H9 (cell line): ENCODE measurements at regions not wholly inside any gene's neighbourhood (a gene's known extent, or its start where the extent isn't known, plus 50 kb on each side); places are given as distances from the start of the nearest gene placed in this dataset.

ENCODE experiments used
- DNase-seq: peaks from one replicate; pipeline ENCODE4 v3.0.0-alpha.2; 2017
- H2AFZ ChIP-seq: one replicate; pipeline ENCODE4 v1.6.1; 2013; ENCODE audit warnings: mild to moderate bottlenecking, low read length, control low read depth, moderate library complexity
- H2AK5ac ChIP-seq: 2 replicates; pipeline ENCODE4 v1.6.1; 2013; ENCODE audit warnings: low read length, control low read depth, mixed read lengths; ENCODE audit not compliant: insufficient read length
- H2BK120ac ChIP-seq: one replicate; pipeline ENCODE4 v1.6.1; 2013; ENCODE audit warnings: low read depth, mild to moderate bottlenecking, low read length, control low read depth, inconsistent platforms; ENCODE audit not compliant: poor library complexity, severe bottlenecking
- H2BK12ac ChIP-seq: 2 replicates; pipeline ENCODE4 v1.6.1; 2013; ENCODE audit warnings: low read length, control low read depth, mixed read lengths, low read depth; ENCODE audit not compliant: insufficient read length
- H2BK15ac ChIP-seq: 2 replicates; pipeline ENCODE4 v1.6.1; 2013; ENCODE audit warnings: low read depth, low read length, control low read depth
- H2BK20ac ChIP-seq: one replicate; pipeline ENCODE4 v1.6.1; 2013; ENCODE audit warnings: low read depth, mild to moderate bottlenecking, low read length, control low read depth, inconsistent platforms; ENCODE audit not compliant: poor library complexity, severe bottlenecking
- H2BK5ac ChIP-seq: 2 replicates; pipeline ENCODE4 v1.6.1; 2013; ENCODE audit warnings: low read length, control low read depth, mixed read lengths; ENCODE audit not compliant: insufficient read length
- H3K14ac ChIP-seq: 2 replicates; pipeline ENCODE4 v1.6.1; 2013; ENCODE audit warnings: low read length, control low read depth; ENCODE audit not compliant: insufficient read depth
- H3K18ac ChIP-seq: 2 replicates; pipeline ENCODE4 v1.6.1; 2013; ENCODE audit warnings: low read depth, mild to moderate bottlenecking, mixed read lengths, low read length, control low read depth; ENCODE audit not compliant: insufficient read length
- H3K23ac ChIP-seq: 2 replicates; pipeline ENCODE4 v1.6.1; 2013; ENCODE audit warnings: low read length, control low read depth, mixed read lengths, low read depth; ENCODE audit not compliant: insufficient read length
- H3K23me2 ChIP-seq: 2 replicates; pipeline ENCODE4 v1.6.1; 2013; ENCODE audit warnings: low read depth, mild to moderate bottlenecking, mixed read lengths, low read length, control low read depth; ENCODE audit not compliant: insufficient read length, poor library complexity, severe bottlenecking
- H3K27ac ChIP-seq: 2 replicates; pipeline ENCODE4 v1.5.1; 2013; ENCODE audit warnings: low read length, control low read depth, mixed read lengths, low read depth; ENCODE audit not compliant: insufficient read length
- H3K27me3 ChIP-seq: 2 replicates; pipeline ENCODE4 v1.6.1; 2013; ENCODE audit warnings: low read length, control low read depth, inconsistent platforms; ENCODE audit not compliant: insufficient read depth
- H3K4ac ChIP-seq: 2 replicates; pipeline ENCODE4 v1.6.1; 2013; ENCODE audit warnings: low read depth, mild to moderate bottlenecking, control low read depth, inconsistent platforms, low read length, moderate library complexity
- H3K4me1 ChIP-seq: 2 replicates; pipeline ENCODE4 v1.6.1; 2013; ENCODE audit warnings: low read length, control low read depth, inconsistent platforms; ENCODE audit not compliant: insufficient read depth
- H3K4me2 ChIP-seq: 2 replicates; pipeline ENCODE4 v1.6.1; 2013; ENCODE audit warnings: low read length, control low read depth, mixed read lengths; ENCODE audit not compliant: insufficient read length, insufficient read depth
- H3K56ac ChIP-seq: 2 replicates; pipeline ENCODE4 v1.6.1; 2013; ENCODE audit warnings: low read depth, mild to moderate bottlenecking, mixed read lengths, low read length, control low read depth; ENCODE audit not compliant: insufficient read length
- H3K79me1 ChIP-seq: 2 replicates; pipeline ENCODE4 v1.6.1; 2013; ENCODE audit warnings: low read depth, mild to moderate bottlenecking, moderate library complexity, low read length, control low read depth, inconsistent platforms; ENCODE audit not compliant: insufficient read depth, poor library complexity, severe bottlenecking
- H3K79me2 ChIP-seq: 2 replicates; pipeline ENCODE4 v1.6.1; 2013; ENCODE audit warnings: low read length, control low read depth, inconsistent platforms; ENCODE audit not compliant: insufficient read depth
- H3K9ac ChIP-seq: 2 replicates; pipeline ENCODE4 v1.6.1; 2013; ENCODE audit warnings: low read length, control low read depth, mixed read lengths; ENCODE audit not compliant: insufficient read length; ENCODE audit errors: extremely low read depth
- H3K9me3 ChIP-seq: one replicate; pipeline ENCODE4 v1.6.1; 2013; ENCODE audit warnings: low read depth, low read length, inconsistent platforms; ENCODE audit not compliant: control insufficient read depth
- H3T11ph ChIP-seq: one replicate; pipeline ENCODE4 v1.6.1; 2013; ENCODE audit warnings: mild to moderate bottlenecking, low read length, control low read depth, inconsistent platforms
- H4K20me1 ChIP-seq: one replicate; pipeline ENCODE4 v1.6.1; 2013; ENCODE audit not compliant: control insufficient read depth, insufficient read length, insufficient read depth
- H4K5ac ChIP-seq: 2 replicates; pipeline ENCODE4 v1.6.1; 2013; ENCODE audit warnings: low read depth, mild to moderate bottlenecking, mixed read lengths, low read length, control low read depth; ENCODE audit not compliant: insufficient read length
- H4K8ac ChIP-seq: replicated peaks from 2 replicates; pipeline ENCODE4 v1.6.1; 2013; ENCODE audit warnings: low read length, control low read depth, mixed read lengths, low read depth; ENCODE audit not compliant: insufficient read length
- H4K91ac ChIP-seq: 2 replicates; pipeline ENCODE4 v1.6.1; 2013; ENCODE audit warnings: low read depth, mild to moderate bottlenecking, moderate library complexity, mixed read lengths, low read length, control low read depth; ENCODE audit not compliant: insufficient read length
- H3K27ac Mint-ChIP-seq, 3 experiments: 2 replicates in 2 of 3; 3 replicates in 1 of 3; pipeline ENCODE4 v1.8.0; 2020 to 2021; ENCODE audit warnings: mixed read lengths in 3 of 3, mild to moderate bottlenecking in 1 of 3, moderate library complexity in 1 of 3
- H3K27me3 Mint-ChIP-seq: 2 replicates; pipeline ENCODE4 v1.8.0; 2021; ENCODE audit warnings: low read depth, mild to moderate bottlenecking, moderate library complexity, mixed read lengths
- H3K36me3 Mint-ChIP-seq, 3 experiments: 2 replicates in 2 of 3; 3 replicates in 1 of 3; pipeline ENCODE4 v1.8.0; 2020 to 2021; ENCODE audit warnings: low read depth in 3 of 3, mixed read lengths in 3 of 3; ENCODE audit not compliant: insufficient read depth in 1 of 3
- H3K4me1 Mint-ChIP-seq, 2 experiments: 2 replicates each; pipeline ENCODE4 v1.8.0; 2020; ENCODE audit warnings: mixed read lengths in 2 of 2
- H3K4me3 Mint-ChIP-seq, 2 experiments: 2 replicates in 1 of 2; 3 replicates in 1 of 2; pipeline ENCODE4 v1.8.0; 2020 to 2021; ENCODE audit warnings: mild to moderate bottlenecking in 2 of 2, mixed read lengths in 2 of 2, moderate library complexity in 1 of 2
- H3K9me3 Mint-ChIP-seq, 2 experiments: 2 replicates in 1 of 2; 3 replicates in 1 of 2; pipeline ENCODE4 v1.8.0; 2020; ENCODE audit warnings: mild to moderate bottlenecking in 2 of 2, mixed read lengths in 2 of 2, moderate library complexity in 1 of 2
- WGBS: extraction: QIAGEN DNeasy Blood & Tissue Kit; methylation state at CpG from one replicate; pipeline ENCODE4 v1.1.7; 2013; ENCODE audit warnings: missing lambda C conversion rate, low lambda C conversion rate, mixed read lengths; ENCODE audit not compliant: insufficient read length; ENCODE audit errors: extremely low coverage; 5-methylcytosine and 5-hydroxymethylcytosine counted together
- TF ChIP-seq, protein P1 (sequence below): fragments of 200-600 bp; sonication (generic); conservative IDR thresholded peaks from 3 replicates; pipeline ENCODE4 v1.8.0; 2021; ENCODE audit warnings: antibody characterized with exemption, mild to moderate bottlenecking

DNA sequence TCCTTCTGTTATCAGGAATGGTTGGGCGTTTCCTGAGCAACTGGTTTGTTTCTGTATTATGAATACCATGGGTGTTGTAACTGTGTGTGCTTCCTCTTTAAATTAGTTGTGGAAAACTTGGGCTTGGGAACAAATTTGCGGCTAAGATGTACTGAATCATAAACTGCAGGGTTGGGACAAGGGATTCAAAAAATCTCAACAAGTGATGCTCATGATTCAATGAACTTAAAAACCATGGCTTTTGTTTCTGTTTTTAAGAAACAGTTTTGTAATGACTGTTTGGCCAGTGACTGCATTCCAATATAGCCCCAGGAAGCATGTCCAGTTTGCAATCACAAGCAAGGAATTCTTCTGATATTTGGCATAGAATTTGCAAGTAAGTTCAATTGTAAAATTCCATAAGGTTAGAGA is 657.5 kb upstream of the WWC1 start:
- H3K18ac ChIP-seq: no peak overlapping the region
- H3K4me2 ChIP-seq: no peak overlapping the region
- H3K36me3 Mint-ChIP-seq: no peaks in the 10 kb centered on the region
- H2AFZ ChIP-seq: no peak overlapping the region
- H3K27me3 ChIP-seq: no peaks in the 10 kb centered on the region
- H3K9me3 ChIP-seq: no peaks in the 10 kb centered on the region
- no peak overlapping the region for H2BK20ac ChIP-seq
- H3K23ac ChIP-seq: no peak overlapping the region
- TF ChIP-seq, protein P1, sequence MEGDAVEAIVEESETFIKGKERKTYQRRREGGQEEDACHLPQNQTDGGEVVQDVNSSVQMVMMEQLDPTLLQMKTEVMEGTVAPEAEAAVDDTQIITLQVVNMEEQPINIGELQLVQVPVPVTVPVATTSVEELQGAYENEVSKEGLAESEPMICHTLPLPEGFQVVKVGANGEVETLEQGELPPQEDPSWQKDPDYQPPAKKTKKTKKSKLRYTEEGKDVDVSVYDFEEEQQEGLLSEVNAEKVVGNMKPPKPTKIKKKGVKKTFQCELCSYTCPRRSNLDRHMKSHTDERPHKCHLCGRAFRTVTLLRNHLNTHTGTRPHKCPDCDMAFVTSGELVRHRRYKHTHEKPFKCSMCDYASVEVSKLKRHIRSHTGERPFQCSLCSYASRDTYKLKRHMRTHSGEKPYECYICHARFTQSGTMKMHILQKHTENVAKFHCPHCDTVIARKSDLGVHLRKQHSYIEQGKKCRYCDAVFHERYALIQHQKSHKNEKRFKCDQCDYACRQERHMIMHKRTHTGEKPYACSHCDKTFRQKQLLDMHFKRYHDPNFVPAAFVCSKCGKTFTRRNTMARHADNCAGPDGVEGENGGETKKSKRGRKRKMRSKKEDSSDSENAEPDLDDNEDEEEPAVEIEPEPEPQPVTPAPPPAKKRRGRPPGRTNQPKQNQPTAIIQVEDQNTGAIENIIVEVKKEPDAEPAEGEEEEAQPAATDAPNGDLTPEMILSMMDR: no peak
- no peak overlapping the region for H3K4me3 Mint-ChIP-seq
- H3K79me1 ChIP-seq: no peaks in the 10 kb centered on the region
- no peak overlapping the region for H2BK120ac ChIP-seq
- H3K27ac ChIP-seq: no peak overlapping the region
- no peak overlapping the region for H2BK15ac ChIP-seq
- no peak overlapping the region for H3K56ac ChIP-seq
- H3T11ph ChIP-seq: no peak overlapping the region
- H4K20me1 ChIP-seq: no peaks in the 10 kb centered on the region
- H3K27me3 Mint-ChIP-seq: no peaks in the 10 kb centered on the region
- H3K27ac Mint-ChIP-seq: no peak overlapping the region
- H3K4me1 Mint-ChIP-seq: peaks cover 3 to 8% of the 10 kb centered on the region in 2 experiments; a peak in 2 of 4 replicates
- no peak overlapping the region for H4K8ac ChIP-seq
- no peak overlapping the region for H4K91ac ChIP-seq
- H3K4me1 ChIP-seq: peaks cover 4% of the 10 kb centered on the region; the same call in 1 of the 2 replicates
- no peak overlapping the region for H3K4ac ChIP-seq
- no peak overlapping the region for H3K9ac ChIP-seq
- no peaks in the 10 kb centered on the region for H3K9me3 Mint-ChIP-seq
- no peak overlapping the region for H2AK5ac ChIP-seq
- no peaks in the 10 kb centered on the region for H3K23me2 ChIP-seq
- no peak for DNase-seq
- no CpG with 5 or more reads among the region's 2 CpGs for WGBS
- no peaks in the 10 kb centered on the region for H3K79me2 ChIP-seq
- no peak overlapping the region for H4K5ac ChIP-seq
- H3K14ac ChIP-seq: no peak overlapping the region
- no peak overlapping the region for H2BK5ac ChIP-seq
- no peak overlapping the region for H2BK12ac ChIP-seq
